Endothelial cell (in vitro differentiated cells): ENCODE measurements at regions not wholly inside any gene's neighbourhood (a gene's known extent, or its start where the extent isn't known, plus 50 kb on each side); places are given as distances from the start of the nearest gene placed in this dataset.

Experiments used
- DNase-seq: peaks from one replicate; pipeline ENCODE4 v3.0.0; 2021; ENCODE audit warnings: low spot score
- H3K27ac Mint-ChIP-seq: one replicate; pipeline ENCODE4 v1.8.0; 2021; ENCODE audit warnings: mixed read lengths, inconsistent platforms; ENCODE audit not compliant: unreplicated experiment
- H3K27me3 Mint-ChIP-seq: one replicate; pipeline ENCODE4 v1.8.0; 2021; ENCODE audit warnings: mild to moderate bottlenecking, moderate library complexity, mixed read lengths, inconsistent platforms; ENCODE audit not compliant: unreplicated experiment
- H3K36me3 Mint-ChIP-seq: one replicate; pipeline ENCODE4 v1.8.0; 2021; ENCODE audit warnings: mild to moderate bottlenecking, low read depth, mixed read lengths, inconsistent platforms; ENCODE audit not compliant: unreplicated experiment
- H3K4me1 Mint-ChIP-seq: one replicate; pipeline ENCODE4 v1.8.0; 2021; ENCODE audit warnings: mild to moderate bottlenecking, mixed read lengths, inconsistent platforms; ENCODE audit not compliant: unreplicated experiment
- H3K4me3 Mint-ChIP-seq: one replicate; pipeline ENCODE4 v1.8.0; 2021; ENCODE audit warnings: mild to moderate bottlenecking, mixed read lengths, inconsistent platforms; ENCODE audit not compliant: unreplicated experiment
- H3K9me3 Mint-ChIP-seq: one replicate; pipeline ENCODE4 v1.8.0; 2021; ENCODE audit warnings: mixed read lengths, inconsistent platforms; ENCODE audit not compliant: unreplicated experiment
- CTCF ChIP-seq: fragments of 200-600 bp; sonication (generic); IDR thresholded peaks from one replicate; pipeline ENCODE4 v1.5.0; 2021; ENCODE audit warnings: antibody characterized with exemption; ENCODE audit not compliant: unreplicated experiment

- Mint-ChIP-seq H3K9me3 (no peaks in the 10 kb centered on the region), H3K27me3 (no peaks in the 10 kb centered on the region), H3K4me1 (peaks cover 17% of the 10 kb centered on the region), H3K4me3 (no peak overlapping the region), H3K36me3 (no peaks in the 10 kb centered on the region), H3K27ac (no peak overlapping the region)
- no peak for TF ChIP-seq CTCF
- DNase-seq: no peak
Measured at GRCh38 chr3:150248888-150249681, 159.0 kb upstream of the TSC22D2 start.

DNA sequence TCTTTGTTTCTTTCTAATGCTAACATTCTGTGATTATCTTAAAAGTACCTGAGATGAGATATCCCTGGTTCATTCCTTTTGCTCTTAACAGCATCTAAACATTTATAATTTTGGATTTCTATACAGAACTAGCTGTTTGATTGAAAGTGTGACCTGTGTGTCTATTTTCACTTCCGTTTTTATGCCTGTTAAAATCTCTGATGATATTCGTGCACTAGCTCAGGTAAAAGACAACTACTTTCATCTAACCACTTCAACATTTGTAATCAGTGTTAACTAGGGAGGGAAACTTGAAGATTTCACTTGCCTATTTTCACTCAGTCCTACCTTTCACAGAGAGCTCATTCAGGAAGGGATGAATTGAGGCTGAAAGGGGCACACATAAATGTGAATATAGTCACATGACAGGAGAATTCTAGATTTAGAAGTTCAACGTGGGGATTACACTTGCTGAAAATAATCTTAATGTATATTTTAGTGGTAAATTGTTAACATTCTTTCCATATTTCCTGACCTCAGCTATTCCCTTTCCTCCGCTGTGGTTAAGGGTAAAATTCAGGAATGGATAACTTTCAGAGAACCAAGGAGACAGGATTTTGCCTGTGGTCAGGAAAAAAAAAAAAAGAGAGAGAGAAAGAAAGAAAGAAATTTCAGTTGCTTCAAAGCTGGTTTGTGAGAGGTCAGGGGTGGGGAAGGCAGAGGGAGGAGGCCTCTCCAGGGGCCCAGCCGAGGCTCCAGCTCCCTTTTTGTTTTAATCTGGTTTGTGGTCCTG lies 159.8 kb upstream of the TSC22D2 start:
- peaks cover 17% of the 10 kb centered on the region for H3K4me1 Mint-ChIP-seq
- no peak for DNase-seq
- H3K36me3 Mint-ChIP-seq: no peaks in the 10 kb centered on the region
- H3K27me3 Mint-ChIP-seq: no peaks in the 10 kb centered on the region
- no peaks in the 10 kb centered on the region for H3K9me3 Mint-ChIP-seq
- TF ChIP-seq CTCF: no peak
- H3K4me3 Mint-ChIP-seq: no peak overlapping the region
- H3K27ac Mint-ChIP-seq: no peak overlapping the region

DNA sequence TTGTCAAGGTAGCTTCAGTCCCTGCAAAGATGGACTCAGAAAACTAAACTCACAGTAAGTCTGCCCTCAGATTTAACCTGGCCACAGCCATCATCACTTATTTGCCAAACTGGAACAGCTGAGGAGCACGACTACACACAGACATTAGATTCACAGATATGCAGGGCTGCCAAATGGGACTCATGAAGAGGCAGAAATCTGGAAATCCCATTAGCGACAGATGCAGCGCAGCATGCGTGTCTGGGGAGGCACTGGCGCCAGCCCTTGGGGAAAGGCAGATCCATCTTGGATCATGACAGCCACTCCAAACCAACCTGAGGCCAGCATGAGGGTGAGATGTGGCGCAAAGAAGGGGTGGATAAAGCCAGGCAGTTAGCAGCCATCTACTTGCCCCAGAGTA lies 160.7 kb upstream of the TSC22D2 start:
- Mint-ChIP-seq H3K27me3 (no peaks in the 10 kb centered on the region), H3K36me3 (no peaks in the 10 kb centered on the region), H3K27ac (no peak overlapping the region), H3K4me3 (no peak overlapping the region), H3K9me3 (no peaks in the 10 kb centered on the region), H3K4me1 (peaks cover 16% of the 10 kb centered on the region)
- TF ChIP-seq CTCF: no peak
- DNase-seq: no peak

GRCh38 chr3:150243466-150243865 lies 164.6 kb upstream of the TSC22D2 start:
- no peak for TF ChIP-seq CTCF
- no peaks in the 10 kb centered on the region for H3K27me3 Mint-ChIP-seq
- peaks cover 9% of the 10 kb centered on the region for H3K4me1 Mint-ChIP-seq
- H3K9me3 Mint-ChIP-seq: no peaks in the 10 kb centered on the region
- no peak overlapping the region for H3K27ac Mint-ChIP-seq
- no peak for DNase-seq
- H3K4me3 Mint-ChIP-seq: no peak overlapping the region
- H3K36me3 Mint-ChIP-seq: no peaks in the 10 kb centered on the region
